ENCODE measurements at regions not wholly inside any gene's neighbourhood (a gene's known extent, or its start where the extent isn't known, plus 50 kb on each side); places are given as distances from the start of the nearest gene placed in this dataset.

- TF ChIP-seq, protein P1, sequence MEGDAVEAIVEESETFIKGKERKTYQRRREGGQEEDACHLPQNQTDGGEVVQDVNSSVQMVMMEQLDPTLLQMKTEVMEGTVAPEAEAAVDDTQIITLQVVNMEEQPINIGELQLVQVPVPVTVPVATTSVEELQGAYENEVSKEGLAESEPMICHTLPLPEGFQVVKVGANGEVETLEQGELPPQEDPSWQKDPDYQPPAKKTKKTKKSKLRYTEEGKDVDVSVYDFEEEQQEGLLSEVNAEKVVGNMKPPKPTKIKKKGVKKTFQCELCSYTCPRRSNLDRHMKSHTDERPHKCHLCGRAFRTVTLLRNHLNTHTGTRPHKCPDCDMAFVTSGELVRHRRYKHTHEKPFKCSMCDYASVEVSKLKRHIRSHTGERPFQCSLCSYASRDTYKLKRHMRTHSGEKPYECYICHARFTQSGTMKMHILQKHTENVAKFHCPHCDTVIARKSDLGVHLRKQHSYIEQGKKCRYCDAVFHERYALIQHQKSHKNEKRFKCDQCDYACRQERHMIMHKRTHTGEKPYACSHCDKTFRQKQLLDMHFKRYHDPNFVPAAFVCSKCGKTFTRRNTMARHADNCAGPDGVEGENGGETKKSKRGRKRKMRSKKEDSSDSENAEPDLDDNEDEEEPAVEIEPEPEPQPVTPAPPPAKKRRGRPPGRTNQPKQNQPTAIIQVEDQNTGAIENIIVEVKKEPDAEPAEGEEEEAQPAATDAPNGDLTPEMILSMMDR (conservative IDR thresholded peaks at IDR 0.05; ENCODE audit: low read length), result no peak
- no peak for TF ChIP-seq EZH2phosphoT487 (IDR thresholded peaks at IDR 0.05; ENCODE audit: borderline replicate concordance)
Measured at GRCh38 chr12:16763901-16764300, 157.9 kb upstream of the LMO3 start.
